ENCODE measurements at regions not wholly inside any gene's neighbourhood (a gene's known extent, or its start where the extent isn't known, plus 50 kb on each side); places are given as distances from the start of the nearest gene placed in this dataset.

DNA sequence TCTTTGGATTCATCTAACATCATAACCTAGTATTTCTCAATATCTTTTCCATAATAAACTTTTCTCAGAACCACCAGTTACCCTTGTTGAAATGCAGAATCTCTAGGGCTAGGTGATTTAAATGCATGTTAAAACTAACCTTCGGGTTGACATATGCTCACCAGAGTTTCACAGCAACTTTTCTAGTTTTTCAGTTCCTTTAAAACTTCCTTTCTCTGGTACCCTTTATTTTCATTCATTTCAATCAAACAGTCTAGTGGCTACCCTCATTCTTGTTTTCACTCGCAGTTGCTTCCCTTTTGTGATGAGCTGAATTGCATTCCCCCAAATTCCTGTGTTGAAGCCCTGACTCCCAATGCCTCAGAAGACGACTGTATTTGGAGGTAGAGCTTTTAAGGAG lies 712.8 kb upstream of the CHRM3 start:
- H3K18ac ChIP-seq (ENCODE audit: insufficient read length, low read depth, low read length), result no peak overlapping the region
- H3K4me1 Mint-ChIP-seq, result peaks cover 11% of the 10 kb centered on the region in 2 experiments
- H3K79me2 ChIP-seq (ENCODE audit: insufficient read depth, low read length), result no peaks in the 10 kb centered on the region
- H3K56ac ChIP-seq (ENCODE audit: insufficient read length, low read depth, low read length), result no peak overlapping the region
- no peaks in the 10 kb centered on the region for H3K23me2 ChIP-seq (ENCODE audit: insufficient read length, low read depth, low read length, poor library complexity, severe bottlenecking)
- no peak overlapping the region for H4K8ac ChIP-seq (replicated peaks; ENCODE audit: insufficient read length, low read depth, low read length)
- H3K36me3 Mint-ChIP-seq (ENCODE audit: insufficient read depth in 1 of 3, low read depth in 3 of 3), result peaks cover 0 to 10% (median 0%) of the 10 kb centered on the region in 3 experiments; a peak in 1 of 7 replicates
- H2BK120ac ChIP-seq (ENCODE audit: low read depth, low read length, poor library complexity, severe bottlenecking), result no peak overlapping the region
- no peak overlapping the region for H3K4ac ChIP-seq (ENCODE audit: low read depth, low read length)
- no peak overlapping the region for H3K14ac ChIP-seq (ENCODE audit: insufficient read depth, low read length)
- H3K27me3 Mint-ChIP-seq (ENCODE audit: low read depth), result no peaks in the 10 kb centered on the region
- H3K4me2 ChIP-seq (ENCODE audit: insufficient read depth, insufficient read length, low read length), result no peak overlapping the region
- no peaks in the 10 kb centered on the region for H4K20me1 ChIP-seq (ENCODE audit: control insufficient read depth, insufficient read depth, insufficient read length)
- TF ChIP-seq, protein P1, sequence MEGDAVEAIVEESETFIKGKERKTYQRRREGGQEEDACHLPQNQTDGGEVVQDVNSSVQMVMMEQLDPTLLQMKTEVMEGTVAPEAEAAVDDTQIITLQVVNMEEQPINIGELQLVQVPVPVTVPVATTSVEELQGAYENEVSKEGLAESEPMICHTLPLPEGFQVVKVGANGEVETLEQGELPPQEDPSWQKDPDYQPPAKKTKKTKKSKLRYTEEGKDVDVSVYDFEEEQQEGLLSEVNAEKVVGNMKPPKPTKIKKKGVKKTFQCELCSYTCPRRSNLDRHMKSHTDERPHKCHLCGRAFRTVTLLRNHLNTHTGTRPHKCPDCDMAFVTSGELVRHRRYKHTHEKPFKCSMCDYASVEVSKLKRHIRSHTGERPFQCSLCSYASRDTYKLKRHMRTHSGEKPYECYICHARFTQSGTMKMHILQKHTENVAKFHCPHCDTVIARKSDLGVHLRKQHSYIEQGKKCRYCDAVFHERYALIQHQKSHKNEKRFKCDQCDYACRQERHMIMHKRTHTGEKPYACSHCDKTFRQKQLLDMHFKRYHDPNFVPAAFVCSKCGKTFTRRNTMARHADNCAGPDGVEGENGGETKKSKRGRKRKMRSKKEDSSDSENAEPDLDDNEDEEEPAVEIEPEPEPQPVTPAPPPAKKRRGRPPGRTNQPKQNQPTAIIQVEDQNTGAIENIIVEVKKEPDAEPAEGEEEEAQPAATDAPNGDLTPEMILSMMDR (conservative IDR thresholded peaks at IDR 0.05), result no peak
- H4K5ac ChIP-seq (ENCODE audit: insufficient read length, low read depth, low read length), result no peak overlapping the region
- no peak overlapping the region for H3K9ac ChIP-seq (ENCODE audit: extremely low read depth, insufficient read length, low read length)
- no peak for DNase-seq
- H2AFZ ChIP-seq (ENCODE audit: low read length), result peak overlapping the region; percentile 32
- H3K79me1 ChIP-seq (ENCODE audit: insufficient read depth, low read depth, low read length, poor library complexity, severe bottlenecking), result no peaks in the 10 kb centered on the region
- no peaks in the 10 kb centered on the region for H3K9me3 ChIP-seq (ENCODE audit: control insufficient read depth, low read depth, low read length)
- no peak overlapping the region for H3K23ac ChIP-seq (ENCODE audit: insufficient read length, low read depth, low read length)
- H3T11ph ChIP-seq (ENCODE audit: low read length), result no peak overlapping the region
- no peak overlapping the region for H2BK5ac ChIP-seq (ENCODE audit: insufficient read length, low read length)
- no peak overlapping the region for H2BK15ac ChIP-seq (ENCODE audit: low read depth, low read length)
- H4K91ac ChIP-seq (ENCODE audit: insufficient read length, low read depth, low read length), result no peak overlapping the region
- H3K27ac Mint-ChIP-seq, result peak overlapping the region in 1 of 3 experiments; percentile 84; a peak in 2 of 7 replicates
- H3K4me3 Mint-ChIP-seq, result no peak overlapping the region
- H3K9me3 Mint-ChIP-seq, result no peaks in the 10 kb centered on the region; a peak in 1 of 5 replicates
- no peak overlapping the region for H3K27ac ChIP-seq (ENCODE audit: insufficient read length, low read depth, low read length)
- H3K4me1 ChIP-seq (ENCODE audit: insufficient read depth, low read length), result no peaks in the 10 kb centered on the region
- whole genome bisulfite sequencing (ENCODE audit: extremely low coverage, insufficient read length, low lambda C conversion rate), result no CpG with 5 or more reads among the region's 3 CpGs
- H2BK20ac ChIP-seq (ENCODE audit: low read depth, low read length, poor library complexity, severe bottlenecking), result no peak overlapping the region
- no peak overlapping the region for H2BK12ac ChIP-seq (ENCODE audit: insufficient read length, low read depth, low read length)
- H2AK5ac ChIP-seq (ENCODE audit: insufficient read length, low read length), result no peak overlapping the region
- no peaks in the 10 kb centered on the region for H3K27me3 ChIP-seq (ENCODE audit: insufficient read depth, low read length)
